GM23248 (cell line): ENCODE measurements at regions not wholly inside any gene's neighbourhood (a gene's known extent, or its start where the extent isn't known, plus 50 kb on each side); places are given as distances from the start of the nearest gene placed in this dataset.

Experiments used
- DNase-seq: peaks from one replicate; pipeline ENCODE4 v3.0.0-alpha.2; 2015
- H2AFZ ChIP-seq: fragments of 200-600 bp; sonication (generic); 2 replicates; pipeline ENCODE4 v1.6.1; 2016; ENCODE audit warnings: antibody characterized with exemption
- H3F3A ChIP-seq: fragments of 200-600 bp; sonication (generic); 2 replicates; pipeline ENCODE4 v1.6.1; 2016; ENCODE audit warnings: mild to moderate bottlenecking, antibody characterized with exemption, mixed run types; ENCODE audit not compliant: insufficient read depth
- H3K27ac ChIP-seq: fragments of 200-600 bp; sonication (generic); 2 replicates; pipeline ENCODE4 v1.5.1; 2016; ENCODE audit warnings: mild to moderate bottlenecking
- H3K27me3 ChIP-seq: fragments of 200-600 bp; sonication (generic); replicated peaks from 2 replicates; pipeline ENCODE4 v1.6.1; 2016; ENCODE audit warnings: mild to moderate bottlenecking; ENCODE audit not compliant: insufficient read depth
- H3K36me3 ChIP-seq: fragments of 200-600 bp; sonication (generic); 2 replicates; pipeline ENCODE4 v1.6.1; 2016; ENCODE audit warnings: low read depth, mild to moderate bottlenecking
- H3K4me1 ChIP-seq: fragments of 200-600 bp; sonication (generic); 2 replicates; pipeline ENCODE4 v1.6.1; 2016; ENCODE audit warnings: mild to moderate bottlenecking; ENCODE audit not compliant: insufficient read depth
- H3K4me2 ChIP-seq: fragments of 200-600 bp; sonication (generic); one replicate; pipeline ENCODE4 v1.6.1; 2016; ENCODE audit warnings: mild to moderate bottlenecking; ENCODE audit not compliant: unreplicated experiment
- H3K4me3 ChIP-seq: fragments of 200-600 bp; sonication (generic); 2 replicates; pipeline ENCODE4 v1.5.1; 2016; ENCODE audit warnings: mild to moderate bottlenecking
- H3K79me2 ChIP-seq: fragments of 200-600 bp; sonication (generic); 2 replicates; pipeline ENCODE4 v1.6.1; 2016; ENCODE audit warnings: mild to moderate bottlenecking; ENCODE audit not compliant: insufficient read depth
- H3K9ac ChIP-seq: fragments of 200-600 bp; sonication (generic); 2 replicates; pipeline ENCODE4 v1.6.1; 2016; ENCODE audit warnings: mild to moderate bottlenecking
- H3K9me2 ChIP-seq: fragments of 200-600 bp; sonication (generic); 2 replicates; pipeline ENCODE4 v1.6.1; 2016; ENCODE audit warnings: mixed run types, mild to moderate bottlenecking, moderate library complexity; ENCODE audit not compliant: insufficient read depth
- H3K9me3 ChIP-seq: fragments of 200-600 bp; sonication (generic); one replicate; pipeline ENCODE4 v1.6.1; 2017; ENCODE audit warnings: low read depth
- H4K20me1 ChIP-seq: fragments of 200-600 bp; sonication (generic); 2 replicates; pipeline ENCODE4 v1.6.0; 2016; ENCODE audit not compliant: insufficient read depth
- EZH2 ChIP-seq: fragments of 200-600 bp; sonication (generic); IDR thresholded peaks from 2 replicates; pipeline ENCODE4 v1.6.1; 2018; ENCODE audit warnings: antibody characterized with exemption, mild to moderate bottlenecking; ENCODE audit not compliant: insufficient read depth, poor library complexity, severe bottlenecking
- EZH2phosphoT487 ChIP-seq: fragments of 200-600 bp; sonication (generic); IDR thresholded peaks from 2 replicates; pipeline ENCODE4 v1.6.1; 2018; ENCODE audit warnings: antibody characterized with exemption, moderate library complexity, mild to moderate bottlenecking, low read depth; ENCODE audit not compliant: insufficient read depth
- WGBS, 2 experiments: methylation state at CpG; one replicate each; pipeline ENCODE4 v1.1.6; 2015 to 2017; ENCODE audit warnings: low lambda C conversion rate in 2 of 2, low coverage in 1 of 2; ENCODE audit errors: missing lambda C conversion rate in 2 of 2; 5-methylcytosine and 5-hydroxymethylcytosine counted together
- in situ Hi-C: fragments of 300-500 bp; cut with MboI; formaldehyde crosslinking; loops from 2 replicates; pipeline ENCODE4 v1.15.0; 2020

GRCh38 chr4:87911252-87911774 is 64.2 kb upstream of the SPP1 start:
- Histone ChIP-seq H3K4me1 (no peaks in the 10 kb centered on the region), H3K9me3 (no peaks in the 10 kb centered on the region), H3K4me2 (no peak overlapping the region), H3F3A (no peaks in the 10 kb centered on the region), H3K9me2 (no peaks in the 10 kb centered on the region), H2AFZ (no peak overlapping the region), H3K9ac (no peak overlapping the region), H3K79me2 (no peaks in the 10 kb centered on the region), H3K36me3 (no peaks in the 10 kb centered on the region), H4K20me1 (no peaks in the 10 kb centered on the region), H3K4me3 (no peak overlapping the region), H3K27ac (no peak overlapping the region), H3K27me3 (peaks cover 69% of the 10 kb centered on the region)
- in situ Hi-C loops = no loop called here
- TF ChIP-seq EZH2 = no peak
- no peak for TF ChIP-seq EZH2phosphoT487
- WGBS, 2 experiments = 28 to 29% methylated on average over 4 of the region's 4 CpGs
- DNase-seq = no peak

DNA sequence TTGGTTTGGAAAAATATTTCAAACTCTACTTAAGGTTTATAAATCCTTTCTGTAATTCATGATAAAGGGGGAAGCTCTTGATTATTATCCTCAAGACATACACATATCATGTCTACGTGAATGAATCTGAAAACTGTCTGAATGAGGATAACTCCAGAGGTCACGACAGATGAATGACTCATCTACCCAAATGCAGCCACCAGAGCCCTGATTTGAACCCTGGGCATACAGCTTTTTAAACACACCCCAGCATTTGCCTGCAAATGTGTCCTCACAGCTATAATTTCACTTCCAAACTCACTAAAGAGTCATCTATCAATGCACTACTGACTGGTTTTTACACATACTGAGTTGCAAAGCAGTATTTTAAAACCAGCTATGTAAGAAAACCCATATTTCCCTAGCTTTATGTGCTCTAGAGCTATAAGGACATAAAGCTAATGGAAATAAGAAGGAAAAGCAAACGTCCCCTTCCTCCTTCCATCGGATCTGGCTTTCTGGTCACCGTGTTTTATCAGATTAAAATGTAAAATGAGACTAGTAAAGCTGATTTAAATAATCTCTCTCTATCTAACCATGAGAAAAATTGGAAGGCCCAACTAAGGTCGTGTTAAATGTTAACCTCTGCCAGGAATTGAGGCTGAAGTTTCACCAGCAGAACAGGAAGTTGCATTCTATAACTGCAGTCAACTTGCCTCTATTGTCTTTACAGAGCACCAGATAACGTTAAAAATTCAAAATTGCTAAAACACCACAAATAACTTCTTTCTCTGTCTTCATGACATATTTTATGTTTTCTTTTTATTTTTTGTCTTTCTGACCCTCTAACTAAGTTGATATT is 63.1 kb upstream of the SPP1 start:
- Histone ChIP-seq H2AFZ (no peak overlapping the region), H4K20me1 (no peaks in the 10 kb centered on the region), H3K4me1 (no peaks in the 10 kb centered on the region), H3F3A (no peaks in the 10 kb centered on the region), H3K9me3 (no peaks in the 10 kb centered on the region), H3K79me2 (no peaks in the 10 kb centered on the region), H3K27ac (no peak overlapping the region), H3K9me2 (no peaks in the 10 kb centered on the region), H3K36me3 (no peaks in the 10 kb centered on the region), H3K4me3 (no peak overlapping the region), H3K9ac (no peak overlapping the region), H3K4me2 (no peak overlapping the region), H3K27me3 (peaks cover 66% of the 10 kb centered on the region)
- WGBS, 2 experiments = 56 to 63% methylated on average over 7 of the region's 7 CpGs
- DNase-seq = no peak
- no peak for TF ChIP-seq EZH2phosphoT487
- no peak for TF ChIP-seq EZH2
- in situ Hi-C loops = no loop called here

GRCh38 chr4:87913896-87914295 is 61.6 kb upstream of the SPP1 start:
- H3K27me3 ChIP-seq = peaks cover 58% of the 10 kb centered on the region
- DNase-seq = peak; percentile 18
- TF ChIP-seq EZH2 (no peak), EZH2phosphoT487 (no peak)
- no peak overlapping the region for H2AFZ ChIP-seq
- WGBS, 2 experiments = 5 to 7% methylated on average over 3 of the region's 3 CpGs
- no peaks in the 10 kb centered on the region for H4K20me1 ChIP-seq
- in situ Hi-C loops = no loop called here
- H3K36me3 ChIP-seq = no peaks in the 10 kb centered on the region
- no peak overlapping the region for H3K27ac ChIP-seq
- H3K9ac ChIP-seq = no peak overlapping the region
- no peaks in the 10 kb centered on the region for H3K79me2 ChIP-seq
- no peak overlapping the region for H3K4me3 ChIP-seq
- no peaks in the 10 kb centered on the region for H3F3A ChIP-seq
- no peaks in the 10 kb centered on the region for H3K9me2 ChIP-seq
- H3K4me1 ChIP-seq = no peaks in the 10 kb centered on the region
- H3K9me3 ChIP-seq = no peaks in the 10 kb centered on the region
- H3K4me2 ChIP-seq = no peak overlapping the region

DNA sequence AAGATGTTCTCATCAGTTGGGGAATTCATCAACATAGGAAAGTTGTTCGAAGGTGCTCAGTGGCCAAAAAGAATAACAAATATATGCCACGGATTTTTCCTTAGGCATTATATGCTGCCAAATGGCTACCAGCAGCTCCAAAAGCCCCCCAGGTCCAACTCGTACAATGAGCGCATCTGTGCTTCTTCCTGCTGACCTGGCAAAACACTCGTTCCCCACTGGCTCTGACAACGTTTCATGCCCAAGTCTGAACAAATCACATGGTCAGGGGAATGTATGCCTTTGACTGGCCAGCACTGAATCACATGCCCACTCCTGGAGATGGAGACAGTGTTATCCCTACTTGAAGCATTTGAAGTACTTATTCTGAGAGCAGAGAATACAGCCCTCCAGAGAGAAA is 59.9 kb upstream of the SPP1 start:
- WGBS, 2 experiments = 38 to 39% methylated on average over 6 of the region's 6 CpGs
- H3K4me2 ChIP-seq = no peak overlapping the region
- H3K9me2 ChIP-seq = no peaks in the 10 kb centered on the region
- H3K4me1 ChIP-seq = no peaks in the 10 kb centered on the region
- DNase-seq = no peak
- H3F3A ChIP-seq = no peaks in the 10 kb centered on the region
- H3K27ac ChIP-seq = no peak overlapping the region
- H4K20me1 ChIP-seq = no peaks in the 10 kb centered on the region
- peaks cover 46% of the 10 kb centered on the region for H3K27me3 ChIP-seq
- H3K9ac ChIP-seq = no peak overlapping the region
- in situ Hi-C loops = no loop called here
- H3K4me3 ChIP-seq = no peak overlapping the region
- H3K9me3 ChIP-seq = no peaks in the 10 kb centered on the region
- no peak overlapping the region for H2AFZ ChIP-seq
- no peaks in the 10 kb centered on the region for H3K79me2 ChIP-seq
- no peaks in the 10 kb centered on the region for H3K36me3 ChIP-seq
- TF ChIP-seq EZH2phosphoT487 (no peak), EZH2 (no peak)
